Ascending aorta (tissue), 2 donors: ENCODE measurements at regions not wholly inside any gene's neighbourhood (a gene's known extent, or its start where the extent isn't known, plus 50 kb on each side); places are given as distances from the start of the nearest gene placed in this dataset.

Experiments used
- DNase-seq, 2 donors: peaks; one replicate each; pipeline ENCODE4 v3.0.0-alpha.2; 2019; ENCODE audit warnings: low spot score in 2 of 2
- H3K27ac ChIP-seq, 2 donors: fragments of 200-600 bp; sonication (generic); one replicate each; pipeline ENCODE4 v1.5.1; 2016 to 2017; ENCODE audit warnings: mild to moderate bottlenecking in 1 of 2
- H3K27me3 ChIP-seq: fragments of 200-600 bp; sonication (generic); one replicate; pipeline ENCODE4 v1.5.1; 2017
- H3K36me3 ChIP-seq, 2 donors: fragments of 200-600 bp; sonication (generic); one replicate each; pipeline ENCODE4 v1.5.1; 2016
- H3K4me1 ChIP-seq, 2 donors: fragments of 200-600 bp; sonication (generic); one replicate each; pipeline ENCODE4 v1.5.1; 2016 to 2017; ENCODE audit warnings: mild to moderate bottlenecking in 1 of 2
- H3K4me3 ChIP-seq, 2 donors: fragments of 200-600 bp; sonication (generic); one replicate each; pipeline ENCODE4 v1.5.1; 2016 to 2017; ENCODE audit warnings: mild to moderate bottlenecking in 1 of 2
- H3K9me3 ChIP-seq, 2 donors: fragments of 200-600 bp; sonication (generic); one replicate each; pipeline ENCODE4 v1.5.1; 2016
- intact Hi-C: fragments of 100-400 bp; cut with DNase I; formaldehyde crosslinking; loops from one replicate; pipeline ENCODE4 v1.15.1; 2023
- TF ChIP-seq, protein P1 (sequence below), 3 experiments: fragments of 200-600 bp in 2 of 3; fragments of 450-650 bp in 1 of 3; sonication (generic) in 2 of 3; IDR thresholded peaks; one replicate each; pipeline ENCODE4 v1.5.1; 2016 to 2019; ENCODE audit warnings: antibody characterized with exemption in 3 of 3, mild to moderate bottlenecking in 1 of 3, moderate library complexity in 1 of 3

DNA sequence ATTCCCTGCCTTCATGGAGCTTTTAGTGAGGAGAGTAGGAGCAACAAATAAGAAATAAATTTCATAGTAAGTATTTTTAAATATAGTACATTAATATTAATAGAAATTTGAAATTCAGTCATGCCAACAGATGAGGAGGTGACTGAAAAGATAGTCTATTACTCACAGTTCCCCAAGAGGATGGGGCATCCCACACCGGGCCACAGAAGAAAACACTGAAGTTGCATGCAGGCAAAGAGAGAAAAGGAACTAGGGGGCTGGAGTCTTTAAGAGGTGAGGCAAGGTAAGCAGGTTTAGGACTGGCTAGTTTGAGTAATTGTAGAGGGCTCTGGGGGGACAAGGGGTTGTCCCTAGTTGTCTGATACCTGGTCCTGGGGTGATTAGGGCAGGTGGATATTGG is 120.1 kb upstream of the UMPS start:
- no peaks in the 10 kb centered on the region for H3K27me3 ChIP-seq
- no peak overlapping the region for H3K4me3 ChIP-seq
- H3K4me1 ChIP-seq, result peaks cover 0 to 3% of the 10 kb centered on the region in 2 donors
- peaks cover 0 to 5% of the 10 kb centered on the region in 2 donors for H3K36me3 ChIP-seq
- H3K27ac ChIP-seq, result no peak overlapping the region
- no peak for DNase-seq
- intact Hi-C loops, result no loop called here
- no peaks in the 10 kb centered on the region for H3K9me3 ChIP-seq
- TF ChIP-seq, protein P1, sequence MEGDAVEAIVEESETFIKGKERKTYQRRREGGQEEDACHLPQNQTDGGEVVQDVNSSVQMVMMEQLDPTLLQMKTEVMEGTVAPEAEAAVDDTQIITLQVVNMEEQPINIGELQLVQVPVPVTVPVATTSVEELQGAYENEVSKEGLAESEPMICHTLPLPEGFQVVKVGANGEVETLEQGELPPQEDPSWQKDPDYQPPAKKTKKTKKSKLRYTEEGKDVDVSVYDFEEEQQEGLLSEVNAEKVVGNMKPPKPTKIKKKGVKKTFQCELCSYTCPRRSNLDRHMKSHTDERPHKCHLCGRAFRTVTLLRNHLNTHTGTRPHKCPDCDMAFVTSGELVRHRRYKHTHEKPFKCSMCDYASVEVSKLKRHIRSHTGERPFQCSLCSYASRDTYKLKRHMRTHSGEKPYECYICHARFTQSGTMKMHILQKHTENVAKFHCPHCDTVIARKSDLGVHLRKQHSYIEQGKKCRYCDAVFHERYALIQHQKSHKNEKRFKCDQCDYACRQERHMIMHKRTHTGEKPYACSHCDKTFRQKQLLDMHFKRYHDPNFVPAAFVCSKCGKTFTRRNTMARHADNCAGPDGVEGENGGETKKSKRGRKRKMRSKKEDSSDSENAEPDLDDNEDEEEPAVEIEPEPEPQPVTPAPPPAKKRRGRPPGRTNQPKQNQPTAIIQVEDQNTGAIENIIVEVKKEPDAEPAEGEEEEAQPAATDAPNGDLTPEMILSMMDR (IDR thresholded peaks at IDR 0.05), result no peak

- intact Hi-C loops, result no loop called here
- no peak overlapping the region for H3K4me3 ChIP-seq
- H3K4me1 ChIP-seq, result no peaks in the 10 kb centered on the region
- no peaks in the 10 kb centered on the region for H3K27me3 ChIP-seq
- no peak for DNase-seq
- H3K27ac ChIP-seq, result no peak overlapping the region
- TF ChIP-seq, protein P1 (IDR thresholded peaks at IDR 0.05), result no peak
- no peaks in the 10 kb centered on the region for H3K9me3 ChIP-seq
- peaks cover 0 to 5% of the 10 kb centered on the region in 2 donors for H3K36me3 ChIP-seq
Observed at GRCh38 chr3:124611520-124611919, 118.7 kb upstream of the UMPS start.

GRCh38 chr3:124615896-124616543 is 114.2 kb upstream of the UMPS start:
- no peak for DNase-seq
- intact Hi-C loops, result no loop called here
- Histone ChIP-seq H3K4me1 (no peaks in the 10 kb centered on the region), H3K36me3 (no peaks in the 10 kb centered on the region), H3K27me3 (no peaks in the 10 kb centered on the region), H3K9me3 (no peaks in the 10 kb centered on the region), H3K27ac (no peak overlapping the region), H3K4me3 (no peak overlapping the region)
- TF ChIP-seq, protein P1 (IDR thresholded peaks at IDR 0.05), result no peak

- Histone ChIP-seq H3K9me3 (no peaks in the 10 kb centered on the region), H3K4me1 (no peaks in the 10 kb centered on the region), H3K27me3 (no peaks in the 10 kb centered on the region), H3K36me3 (no peaks in the 10 kb centered on the region), H3K4me3 (no peak overlapping the region), H3K27ac (no peak overlapping the region)
- TF ChIP-seq, protein P1 (IDR thresholded peaks at IDR 0.05), result no peak
- intact Hi-C loops, result no loop called here
- DNase-seq, result no peak
Observed at GRCh38 chr3:124617177-124617576, 113.1 kb upstream of the UMPS start.

- H3K27me3 ChIP-seq, result no peaks in the 10 kb centered on the region
- TF ChIP-seq, protein P1 (IDR thresholded peaks at IDR 0.05), result no peak
- H3K27ac ChIP-seq, result no peak overlapping the region
- no peaks in the 10 kb centered on the region for H3K36me3 ChIP-seq
- DNase-seq, result no peak
- H3K4me1 ChIP-seq, result no peaks in the 10 kb centered on the region
- H3K9me3 ChIP-seq, result no peaks in the 10 kb centered on the region
- H3K4me3 ChIP-seq, result no peak overlapping the region
- intact Hi-C loops, result loop anchor here (10.0 kb wide), 1 partner anchor 645 kb away; no protein-coding TSS in a partner anchor
Observed at GRCh38 chr3:124619887-124620599, 110.2 kb upstream of the UMPS start.
